H1 (cell line): ENCODE measurements at regions not wholly inside any gene's neighbourhood (a gene's known extent, or its start where the extent isn't known, plus 50 kb on each side); places are given as distances from the start of the nearest gene placed in this dataset.
A peak's percentile ranks its signal among the peaks of the same experiment; 100 is the strongest.

Experiments
- CTCF ChIA-PET: fragments of 300-600 bp; sonication (Branson Sonifier 250); formaldehyde crosslinking; loops from one replicate; lab custom pipeline; 2021; ENCODE audit not compliant: partially characterized antibody; lab: Charles Lee
- POLR2A ChIA-PET: fragments of 300-600 bp; sonication (Branson Sonifier 250); formaldehyde crosslinking; loops from one replicate; lab custom pipeline; 2021; ENCODE audit warnings: inconsistent platforms; ENCODE audit not compliant: partially characterized antibody; lab: Charles Lee
- DNase-seq, 2 experiments: peaks; one replicate each; pipeline versions ENCODE4 v3.0.0 to v3.0.0-alpha.2; 2010 to 2022; ENCODE audit warnings: low spot score in 2 of 2, low read depth in 1 of 2, mixed read lengths in 1 of 2
- FAIRE-seq: peaks from 2 replicates; lab custom pipeline; 2011; peaks lifted over from hg19 to GRCh38; lab: Jason Lieb, UNC
- H2AFZ ChIP-seq: 2 replicates; pipeline ENCODE4 v1.8.1; 2012; ENCODE audit warnings: low read length, inconsistent platforms
- H2AK5ac ChIP-seq: 2 replicates; pipeline ENCODE4 v1.6.1; 2013; ENCODE audit warnings: low read depth, low read length
- H2BK120ac ChIP-seq: replicated peaks from 2 replicates; pipeline ENCODE3; 2013; ENCODE audit warnings: low read depth, low read length, inconsistent platforms
- H2BK12ac ChIP-seq: 2 replicates; pipeline ENCODE4 v1.6.1; 2013; ENCODE audit warnings: low read depth, low read length
- H2BK15ac ChIP-seq: 2 replicates; pipeline ENCODE4 v1.6.1; 2013; ENCODE audit warnings: low read length
- H2BK20ac ChIP-seq: 2 replicates; pipeline ENCODE4 v1.6.1; 2013; ENCODE audit warnings: low read length
- H2BK5ac ChIP-seq: 2 replicates; pipeline ENCODE4 v1.6.1; 2013; ENCODE audit warnings: low read depth, low read length
- H3K14ac ChIP-seq: 2 replicates; pipeline ENCODE4 v1.6.1; 2013; ENCODE audit warnings: inconsistent platforms; ENCODE audit not compliant: insufficient read length
- H3K18ac ChIP-seq: 2 replicates; pipeline ENCODE4 v1.6.1; 2013; ENCODE audit warnings: low read length; ENCODE audit errors: extremely low read depth
- H3K23ac ChIP-seq: 2 replicates; pipeline ENCODE4 v1.6.1; 2013; ENCODE audit warnings: inconsistent platforms; ENCODE audit not compliant: insufficient read length
- H3K23me2 ChIP-seq: 2 replicates; pipeline ENCODE4 v1.6.1; 2013; ENCODE audit warnings: low read depth, low read length
- H3K27ac ChIP-seq: 2 replicates; pipeline ENCODE4 v1.6.1; 2011; ENCODE audit warnings: low read depth, low read length, inconsistent platforms
- H3K27me3 ChIP-seq, 4 experiments: replicated peaks in 1 of 4; 1 replicate in 1 of 4; 2 replicates in 3 of 4; pipeline versions ENCODE4 v1.6.1 to v1.8.1; 2011 to 2013; ENCODE audit warnings: low read length in 3 of 4, mild to moderate bottlenecking in 3 of 4, inconsistent platforms in 2 of 4, mixed read lengths in 2 of 4, moderate library complexity in 1 of 4; ENCODE audit not compliant: control insufficient read depth in 3 of 4, insufficient read depth in 3 of 4; ENCODE audit errors: extremely low read depth in 1 of 4
- H3K36me3 ChIP-seq, 4 experiments: 2 replicates each; pipeline versions ENCODE4 v1.6.1 to v1.8.1; 2011 to 2013; ENCODE audit warnings: mild to moderate bottlenecking in 4 of 4, low read length in 3 of 4, moderate library complexity in 2 of 4, control low read depth in 1 of 4, inconsistent platforms in 1 of 4; ENCODE audit not compliant: insufficient read depth in 4 of 4, control insufficient read depth in 2 of 4
- H3K4ac ChIP-seq: replicated peaks from 2 replicates; pipeline ENCODE3; 2013; ENCODE audit warnings: low read length, low read depth, mixed read lengths, inconsistent platforms; ENCODE audit not compliant: insufficient read length
- H3K4me1 ChIP-seq, 4 experiments: replicated peaks in 1 of 4; 1 replicate in 1 of 4; 2 replicates in 3 of 4; pipeline versions ENCODE4 v1.6.1 to v1.8.1; 2011 to 2013; ENCODE audit warnings: low read length in 3 of 4, inconsistent platforms in 2 of 4, mixed read lengths in 1 of 4; ENCODE audit not compliant: insufficient read depth in 4 of 4, control insufficient read depth in 3 of 4
- H3K4me2 ChIP-seq, 2 experiments: 2 replicates each; pipeline versions ENCODE4 v1.6.1 to v1.8.1; 2011 to 2013; ENCODE audit warnings: low read depth in 2 of 2, low read length in 2 of 2, control low read depth in 1 of 2, inconsistent platforms in 1 of 2, mild to moderate bottlenecking in 1 of 2; ENCODE audit not compliant: insufficient read depth in 1 of 2
- H3K4me3 ChIP-seq, 4 experiments: fragments of 200-600, 300-600 bp in 1 of 4; sonication (generic), shearing (Covaris generic), sonication (Bioruptor Twin) in 1 of 4; 2 replicates each; pipeline versions ENCODE4 v1.5.1 to v1.8.1; 2011 to 2016; ENCODE audit warnings: low read length in 4 of 4, low read depth in 3 of 4, control low read depth in 2 of 4, inconsistent platforms in 2 of 4, mild to moderate bottlenecking in 2 of 4, mixed read lengths in 1 of 4, moderate library complexity in 1 of 4; ENCODE audit not compliant: insufficient read depth in 2 of 4; ENCODE audit errors: extremely low read depth in 1 of 4
- H3K56ac ChIP-seq: replicated peaks from 2 replicates; pipeline ENCODE3; 2013; ENCODE audit warnings: low read depth, mild to moderate bottlenecking, mixed read lengths, low read length, inconsistent platforms; ENCODE audit not compliant: insufficient read length
- H3K79me1 ChIP-seq: 2 replicates; pipeline ENCODE4 v1.6.1; 2013; ENCODE audit warnings: low read depth, low read length, control low read depth
- H3K79me2 ChIP-seq, 2 experiments: 2 replicates each; pipeline versions ENCODE4 v1.6.1 to v1.8.1; 2012 to 2013; ENCODE audit warnings: low read length in 2 of 2, mild to moderate bottlenecking in 2 of 2, inconsistent platforms in 1 of 2; ENCODE audit not compliant: insufficient read depth in 2 of 2, control insufficient read depth in 1 of 2
- H3K9ac ChIP-seq, 4 experiments: replicated peaks in 1 of 4; 1 replicate in 1 of 4; 2 replicates in 3 of 4; pipeline versions ENCODE4 v1.6.1 to v1.8.1; 2011 to 2013; ENCODE audit warnings: low read depth in 3 of 4, low read length in 3 of 4, control low read depth in 2 of 4, mild to moderate bottlenecking in 2 of 4, moderate library complexity in 2 of 4, inconsistent platforms in 1 of 4; ENCODE audit errors: extremely low read depth in 1 of 4
- H3K9me3 ChIP-seq, 2 experiments: 2 replicates each; pipeline versions ENCODE4 v1.6.1 to v1.8.1; 2012 to 2013; ENCODE audit warnings: mild to moderate bottlenecking in 2 of 2, moderate library complexity in 2 of 2, control low read depth in 1 of 2, inconsistent platforms in 1 of 2, low read depth in 1 of 2, low read length in 1 of 2, mixed read lengths in 1 of 2; ENCODE audit not compliant: insufficient read depth in 2 of 2
- H4K20me1 ChIP-seq, 2 experiments: replicated peaks in 1 of 2; 2 replicates each; pipeline versions ENCODE3 to v1.8.1; 2011 to 2013; ENCODE audit warnings: inconsistent platforms in 2 of 2, low read length in 2 of 2, mild to moderate bottlenecking in 1 of 2; ENCODE audit not compliant: insufficient read depth in 2 of 2, control insufficient read depth in 1 of 2
- H4K5ac ChIP-seq: 2 replicates; pipeline ENCODE4 v1.6.1; 2013; ENCODE audit warnings: low read length, low read depth, mixed read lengths, inconsistent platforms; ENCODE audit not compliant: insufficient read length
- H4K8ac ChIP-seq: 2 replicates; pipeline ENCODE4 v1.8.0; 2013; ENCODE audit warnings: mild to moderate bottlenecking, moderate library complexity, low read length, inconsistent platforms; ENCODE audit not compliant: insufficient read depth; ENCODE audit errors: extremely low read depth
- H4K91ac ChIP-seq: replicated peaks from 2 replicates; pipeline ENCODE3; 2013; ENCODE audit warnings: low read length, mixed read lengths, inconsistent platforms; ENCODE audit not compliant: insufficient read length
- ATF2 ChIP-seq: IDR thresholded peaks from 2 replicates; pipeline ENCODE4 v1.6.1; 2012; ENCODE audit warnings: low read length, inconsistent platforms
- BRCA1 ChIP-seq: IDR thresholded peaks from 2 replicates; pipeline ENCODE4 v1.6.1; 2012; ENCODE audit warnings: low read depth, low read length, improper control_type of control experiment
- EP300 ChIP-seq, 2 experiments: IDR thresholded peaks; 1 replicate in 1 of 2; 2 replicates in 1 of 2; pipeline ENCODE4 v1.6.1; 2011 to 2012; ENCODE audit warnings: low read depth in 2 of 2, low read length in 2 of 2, mild to moderate bottlenecking in 2 of 2, borderline replicate concordance in 1 of 2, inconsistent platforms in 1 of 2, moderate library complexity in 1 of 2
- HDAC2 ChIP-seq, 2 experiments: fragments of 300-600 bp in 1 of 2; sonication (generic) in 1 of 2; IDR thresholded peaks; 2 replicates each; pipeline ENCODE4 v1.6.1; 2011 to 2012; ENCODE audit warnings: low read depth in 2 of 2, low read length in 2 of 2, mild to moderate bottlenecking in 2 of 2, moderate library complexity in 2 of 2, borderline replicate concordance in 1 of 2, inconsistent platforms in 1 of 2
- JUN ChIP-seq: IDR thresholded peaks from 2 replicates; pipeline ENCODE4 v1.6.1; 2011; ENCODE audit warnings: low read depth, mild to moderate bottlenecking, improper control_type of control experiment, low read length
- KDM5A ChIP-seq: fragments of 200-600 bp; IDR thresholded peaks from 2 replicates; pipeline ENCODE4 v1.7.1; 2012; ENCODE audit warnings: mild to moderate bottlenecking, low read length, inconsistent platforms, mixed read lengths
- NANOG ChIP-seq: IDR thresholded peaks from 2 replicates; pipeline ENCODE4 v1.6.1; 2011; ENCODE audit warnings: low read length, low read depth, mild to moderate bottlenecking, inconsistent platforms; ENCODE audit not compliant: insufficient read depth, poor library complexity, severe bottlenecking
- RAD21 ChIP-seq, 2 experiments: IDR thresholded peaks in 1 of 2; conservative IDR thresholded peaks in 1 of 2; 2 replicates each; pipeline ENCODE4 v1.6.1; 2011; ENCODE audit warnings: low read depth in 2 of 2, low read length in 2 of 2, improper control_type of control experiment in 1 of 2, inconsistent platforms in 1 of 2, mild to moderate bottlenecking in 1 of 2, moderate library complexity in 1 of 2
- SUZ12 ChIP-seq: fragments of 200-600 bp; sonication (generic); IDR thresholded peaks from 2 replicates; pipeline ENCODE4 v1.6.1; 2012; ENCODE audit warnings: mild to moderate bottlenecking, inconsistent platforms, low read length, moderate library complexity, mixed read lengths
- WGBS, 2 experiments: shearing (Covaris generic) in 1 of 2; methylation state at CpG; one replicate each; pipeline versions ENCODE4 v1.1.6 to v1.1.7; 2013 to 2015; ENCODE audit warnings: low lambda C conversion rate in 2 of 2, mixed read lengths in 2 of 2, inconsistent platforms in 1 of 2, low coverage in 1 of 2, missing lambda C conversion rate in 1 of 2; ENCODE audit not compliant: insufficient replicate concordance in 2 of 2, insufficient coverage in 1 of 2, insufficient read length in 1 of 2; ENCODE audit errors: extremely low coverage in 1 of 2, missing lambda C conversion rate in 1 of 2; 5-methylcytosine and 5-hydroxymethylcytosine counted together

GRCh38 chr15:69576035-69576526, 123.5 kb downstream of the RPLP1 start:
- no peak overlapping the region for H3K4ac ChIP-seq
- no peaks in the 10 kb centered on the region for H3K79me2 ChIP-seq
- H3K18ac ChIP-seq = no peak overlapping the region
- H3K14ac ChIP-seq = no peak overlapping the region
- no peak for FAIRE-seq
- no peak overlapping the region for H3K4me2 ChIP-seq
- H3K4me1 ChIP-seq = peaks cover 0 to 3% (median under 1%) of the 10 kb centered on the region in 4 experiments; a peak in 2 of 7 replicates
- no peak overlapping the region for H3K56ac ChIP-seq
- H2BK15ac ChIP-seq = no peak overlapping the region
- 72% methylated on average over 3 of the region's 3 CpGs; no CpG with 5 or more reads in 1 of the 2 experiments for WGBS, 2 experiments
- H4K20me1 ChIP-seq = no peaks in the 10 kb centered on the region
- H3K27me3 ChIP-seq = no peaks in the 10 kb centered on the region
- CTCF ChIA-PET = interaction anchor here (0.7 to 6.1 kb wide), 27 partner anchors 10 to 912 kb away, joined by 3 to 34 read pairs (median 4); no protein-coding TSS in a partner anchor
- H4K8ac ChIP-seq = no peak overlapping the region
- H3K27ac ChIP-seq = 0 out of 2 replicates have a peak overlapping the region, but pooled peaks have one; percentile 22
- H2AK5ac ChIP-seq = no peak overlapping the region
- no peak overlapping the region for H2BK20ac ChIP-seq
- H3K9ac ChIP-seq = no peak overlapping the region
- no peaks in the 10 kb centered on the region for H3K79me1 ChIP-seq
- H3K9me3 ChIP-seq = no peaks in the 10 kb centered on the region
- H3K36me3 ChIP-seq = no peaks in the 10 kb centered on the region
- H2AFZ ChIP-seq = no peak overlapping the region
- POLR2A ChIA-PET = interaction anchor here (0.8 to 1.2 kb wide), 3 partner anchors 123 to 521 kb away, joined by 3 read pairs; partner anchors contain the start of genes RPLP1 and TLE3
- no peak overlapping the region for H4K91ac ChIP-seq
- H3K4me3 ChIP-seq = no peak overlapping the region
- no peaks in the 10 kb centered on the region for H3K23me2 ChIP-seq
- H2BK5ac ChIP-seq = 0 out of 2 replicates have a peak overlapping the region, but pooled peaks have one; percentile 41
- peak in 1 of 2 experiments; percentile 72 for DNase-seq
- H4K5ac ChIP-seq = no peak overlapping the region
- no peak overlapping the region for H3K23ac ChIP-seq
- H2BK12ac ChIP-seq = no peak overlapping the region
- H2BK120ac ChIP-seq = no peak overlapping the region
- no peak for TF ChIP-seq SUZ12
- TF ChIP-seq JUN = no peak
- no peak for TF ChIP-seq HDAC2 (IDR thresholded peaks at IDR 0.05; ENCODE audit: borderline replicate concordance in 1 of 2, low read depth in 2 of 2, low read length in 2 of 2)
- TF ChIP-seq BRCA1 = no peak
- no peak for TF ChIP-seq KDM5A
- TF ChIP-seq ATF2 = no peak
- TF ChIP-seq RAD21 (IDR thresholded peaks at IDR 0.05 in 1 of 2, conservative IDR thresholded peaks at IDR 0.05 in 1 of 2; ENCODE audit: low read depth in 2 of 2, low read length in 2 of 2) = peak; percentile 87 to 93
- no peak for TF ChIP-seq NANOG
- TF ChIP-seq EP300 (IDR thresholded peaks at IDR 0.05; ENCODE audit: borderline replicate concordance in 1 of 2, low read depth in 2 of 2, low read length in 2 of 2) = no peak
